ENCODE measurements at regions not wholly inside any gene's neighbourhood (a gene's known extent, or its start where the extent isn't known, plus 50 kb on each side); places are given as distances from the start of the nearest gene placed in this dataset.

DNA sequence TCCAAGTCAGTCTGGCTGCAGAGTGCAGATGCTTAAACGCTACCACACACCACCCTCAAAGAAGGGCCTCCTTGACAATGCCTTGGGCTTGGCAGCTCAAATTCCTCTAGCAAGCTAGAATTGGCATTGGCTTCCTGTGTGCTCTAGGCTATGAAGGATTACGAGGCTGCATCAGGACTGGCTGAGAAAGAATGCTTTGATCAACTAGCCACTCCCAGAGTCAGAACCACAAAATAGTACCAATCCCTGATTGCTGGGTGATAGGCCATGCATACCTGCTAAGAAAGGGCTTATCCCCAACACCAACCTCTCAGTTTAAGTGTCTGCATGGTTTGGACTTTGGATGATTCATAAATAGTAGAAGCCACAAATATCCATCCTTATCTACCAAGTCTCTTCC, 504.9 kb downstream of the OMA1 start:
- Histone ChIP-seq H3K27me3 (no peaks in the 10 kb centered on the region), H3F3A (ENCODE audit: low read depth) (no peaks in the 10 kb centered on the region), H2AFZ (replicated peaks) (no peak overlapping the region), H3K4me3 (no peak overlapping the region), H3K9me3 (ENCODE audit: low read depth) (no peaks in the 10 kb centered on the region), H4K20me1 (ENCODE audit: low read depth) (no peaks in the 10 kb centered on the region), H3K36me3 (no peaks in the 10 kb centered on the region), H3K27ac (no peak overlapping the region), H3K4me1 (no peaks in the 10 kb centered on the region), H3K79me2 (ENCODE audit: low read depth) (no peaks in the 10 kb centered on the region), H3K9ac (no peak overlapping the region), H3K4me2 (no peak overlapping the region)
- H3K27me3 Mint-ChIP-seq (ENCODE audit: insufficient read depth, low read depth): peaks cover 2% of the 10 kb centered on the region
- DNase-seq (ENCODE audit: low spot score): peak; percentile 11
- no peak overlapping the region for H3K27ac Mint-ChIP-seq
- H3K4me1 Mint-ChIP-seq: peaks cover 6% of the 10 kb centered on the region
- H3K36me3 Mint-ChIP-seq: no peaks in the 10 kb centered on the region
- H3K9me3 Mint-ChIP-seq: no peaks in the 10 kb centered on the region
- no peak overlapping the region for H3K4me3 Mint-ChIP-seq
- TF ChIP-seq EZH2 (IDR thresholded peaks at IDR 0.05) (no peak), EZH2phosphoT487 (IDR thresholded peaks at IDR 0.05) (no peak)
- TF ChIP-seq, protein P1, sequence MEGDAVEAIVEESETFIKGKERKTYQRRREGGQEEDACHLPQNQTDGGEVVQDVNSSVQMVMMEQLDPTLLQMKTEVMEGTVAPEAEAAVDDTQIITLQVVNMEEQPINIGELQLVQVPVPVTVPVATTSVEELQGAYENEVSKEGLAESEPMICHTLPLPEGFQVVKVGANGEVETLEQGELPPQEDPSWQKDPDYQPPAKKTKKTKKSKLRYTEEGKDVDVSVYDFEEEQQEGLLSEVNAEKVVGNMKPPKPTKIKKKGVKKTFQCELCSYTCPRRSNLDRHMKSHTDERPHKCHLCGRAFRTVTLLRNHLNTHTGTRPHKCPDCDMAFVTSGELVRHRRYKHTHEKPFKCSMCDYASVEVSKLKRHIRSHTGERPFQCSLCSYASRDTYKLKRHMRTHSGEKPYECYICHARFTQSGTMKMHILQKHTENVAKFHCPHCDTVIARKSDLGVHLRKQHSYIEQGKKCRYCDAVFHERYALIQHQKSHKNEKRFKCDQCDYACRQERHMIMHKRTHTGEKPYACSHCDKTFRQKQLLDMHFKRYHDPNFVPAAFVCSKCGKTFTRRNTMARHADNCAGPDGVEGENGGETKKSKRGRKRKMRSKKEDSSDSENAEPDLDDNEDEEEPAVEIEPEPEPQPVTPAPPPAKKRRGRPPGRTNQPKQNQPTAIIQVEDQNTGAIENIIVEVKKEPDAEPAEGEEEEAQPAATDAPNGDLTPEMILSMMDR (IDR thresholded peaks at IDR 0.05): no peak

DNA sequence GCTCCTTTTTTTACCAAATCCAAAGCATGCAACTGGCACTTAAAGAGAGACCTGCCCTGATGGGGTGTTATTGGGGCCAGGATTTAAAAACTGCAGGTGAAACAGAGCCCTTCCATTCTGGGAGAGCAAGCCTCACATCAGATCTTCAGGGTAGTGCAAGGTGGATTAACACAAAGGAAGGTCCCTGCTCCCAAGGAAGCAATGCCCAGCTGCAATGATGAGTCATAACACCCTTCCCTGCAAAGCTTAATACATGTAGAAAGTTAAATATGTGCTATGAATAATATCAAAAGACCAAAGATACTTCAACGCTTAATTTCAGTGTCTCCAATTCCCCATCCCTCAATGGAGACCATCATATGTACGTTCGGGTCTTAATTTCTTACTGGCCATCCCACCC, 508.0 kb downstream of the OMA1 start:
- Histone ChIP-seq H3K9me3 (ENCODE audit: low read depth) (no peaks in the 10 kb centered on the region), H3K27ac (no peak overlapping the region), H3K4me2 (no peak overlapping the region), H3K27me3 (no peaks in the 10 kb centered on the region), H3K4me3 (no peak overlapping the region), H3K9ac (no peak overlapping the region), H2AFZ (replicated peaks) (no peak overlapping the region), H3K79me2 (ENCODE audit: low read depth) (no peaks in the 10 kb centered on the region), H3K4me1 (peaks cover 4% of the 10 kb centered on the region), H3K36me3 (no peaks in the 10 kb centered on the region), H4K20me1 (ENCODE audit: low read depth) (no peaks in the 10 kb centered on the region), H3F3A (ENCODE audit: low read depth) (peaks cover 3% of the 10 kb centered on the region)
- Mint-ChIP-seq H3K4me1 (peaks cover 10% of the 10 kb centered on the region), H3K27me3 (ENCODE audit: insufficient read depth, low read depth) (no peaks in the 10 kb centered on the region), H3K27ac (no peak overlapping the region), H3K36me3 (no peaks in the 10 kb centered on the region), H3K4me3 (no peak overlapping the region), H3K9me3 (no peaks in the 10 kb centered on the region)
- TF ChIP-seq EZH2phosphoT487 (IDR thresholded peaks at IDR 0.05) (no peak), EZH2 (IDR thresholded peaks at IDR 0.05) (no peak)
- TF ChIP-seq, protein P1 (IDR thresholded peaks at IDR 0.05): no peak
- DNase-seq (ENCODE audit: low spot score): no peak

DNA sequence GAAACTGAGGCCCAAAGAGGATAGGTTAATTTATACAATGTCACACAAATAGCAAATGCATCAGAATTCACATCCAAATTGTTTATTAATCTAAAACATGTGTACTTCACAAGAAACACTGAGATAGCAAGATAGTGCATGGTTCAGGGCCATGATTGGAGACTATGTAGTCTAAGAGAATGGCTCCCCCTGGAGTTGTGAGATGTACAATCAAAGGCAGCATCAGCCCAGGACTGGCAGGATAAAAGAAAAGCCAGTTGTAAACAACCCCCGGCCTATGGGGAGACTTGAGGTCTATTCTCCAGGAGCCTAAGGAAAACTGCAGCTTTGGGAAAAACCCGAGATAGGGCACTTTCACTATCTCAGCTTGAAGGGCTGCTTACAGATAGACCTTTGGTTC, 511.0 kb downstream of the OMA1 start:
- H3K4me2 ChIP-seq: no peak overlapping the region
- no peaks in the 10 kb centered on the region for H3K9me3 ChIP-seq (ENCODE audit: low read depth)
- H3F3A ChIP-seq (ENCODE audit: low read depth): peaks cover 3% of the 10 kb centered on the region
- TF ChIP-seq EZH2 (IDR thresholded peaks at IDR 0.05) (no peak), EZH2phosphoT487 (IDR thresholded peaks at IDR 0.05) (no peak)
- TF ChIP-seq, protein P1 (IDR thresholded peaks at IDR 0.05): peak; percentile 56
- H3K9ac ChIP-seq: no peak overlapping the region
- H3K27me3 ChIP-seq: no peaks in the 10 kb centered on the region
- no peak overlapping the region for H3K27ac Mint-ChIP-seq
- no peaks in the 10 kb centered on the region for H3K36me3 Mint-ChIP-seq
- H3K4me1 Mint-ChIP-seq: peaks cover 17% of the 10 kb centered on the region
- DNase-seq (ENCODE audit: low spot score): peak; percentile 64
- no peaks in the 10 kb centered on the region for H3K9me3 Mint-ChIP-seq
- no peaks in the 10 kb centered on the region for H3K79me2 ChIP-seq (ENCODE audit: low read depth)
- no peak overlapping the region for H3K27ac ChIP-seq
- H3K27me3 Mint-ChIP-seq (ENCODE audit: insufficient read depth, low read depth): no peaks in the 10 kb centered on the region
- H4K20me1 ChIP-seq (ENCODE audit: low read depth): no peaks in the 10 kb centered on the region
- no peak overlapping the region for H3K4me3 Mint-ChIP-seq
- H3K36me3 ChIP-seq: no peaks in the 10 kb centered on the region
- no peak overlapping the region for H2AFZ ChIP-seq (replicated peaks)
- H3K4me1 ChIP-seq: peaks cover 16% of the 10 kb centered on the region
- no peak overlapping the region for H3K4me3 ChIP-seq

Measured in neural progenitor cell (in vitro differentiated cells).